H9 (cell line): ENCODE measurements at regions not wholly inside any gene's neighbourhood (a gene's known extent, or its start where the extent isn't known, plus 50 kb on each side); places are given as distances from the start of the nearest gene placed in this dataset.

ENCODE experiments used
- DNase-seq: peaks from one replicate; pipeline ENCODE4 v3.0.0-alpha.2; 2017
- H2AFZ ChIP-seq: one replicate; pipeline ENCODE4 v1.6.1; 2013; ENCODE audit warnings: mild to moderate bottlenecking, low read length, control low read depth, moderate library complexity
- H2AK5ac ChIP-seq: 2 replicates; pipeline ENCODE4 v1.6.1; 2013; ENCODE audit warnings: low read length, control low read depth, mixed read lengths; ENCODE audit not compliant: insufficient read length
- H2BK120ac ChIP-seq: one replicate; pipeline ENCODE4 v1.6.1; 2013; ENCODE audit warnings: low read depth, mild to moderate bottlenecking, low read length, control low read depth, inconsistent platforms; ENCODE audit not compliant: poor library complexity, severe bottlenecking
- H2BK12ac ChIP-seq: 2 replicates; pipeline ENCODE4 v1.6.1; 2013; ENCODE audit warnings: low read length, control low read depth, mixed read lengths, low read depth; ENCODE audit not compliant: insufficient read length
- H2BK15ac ChIP-seq: 2 replicates; pipeline ENCODE4 v1.6.1; 2013; ENCODE audit warnings: low read depth, low read length, control low read depth
- H2BK20ac ChIP-seq: one replicate; pipeline ENCODE4 v1.6.1; 2013; ENCODE audit warnings: low read depth, mild to moderate bottlenecking, low read length, control low read depth, inconsistent platforms; ENCODE audit not compliant: poor library complexity, severe bottlenecking
- H2BK5ac ChIP-seq: 2 replicates; pipeline ENCODE4 v1.6.1; 2013; ENCODE audit warnings: low read length, control low read depth, mixed read lengths; ENCODE audit not compliant: insufficient read length
- H3K14ac ChIP-seq: 2 replicates; pipeline ENCODE4 v1.6.1; 2013; ENCODE audit warnings: low read length, control low read depth; ENCODE audit not compliant: insufficient read depth
- H3K18ac ChIP-seq: 2 replicates; pipeline ENCODE4 v1.6.1; 2013; ENCODE audit warnings: low read depth, mild to moderate bottlenecking, mixed read lengths, low read length, control low read depth; ENCODE audit not compliant: insufficient read length
- H3K23ac ChIP-seq: 2 replicates; pipeline ENCODE4 v1.6.1; 2013; ENCODE audit warnings: low read length, control low read depth, mixed read lengths, low read depth; ENCODE audit not compliant: insufficient read length
- H3K23me2 ChIP-seq: 2 replicates; pipeline ENCODE4 v1.6.1; 2013; ENCODE audit warnings: low read depth, mild to moderate bottlenecking, mixed read lengths, low read length, control low read depth; ENCODE audit not compliant: insufficient read length, poor library complexity, severe bottlenecking
- H3K27ac ChIP-seq: 2 replicates; pipeline ENCODE4 v1.5.1; 2013; ENCODE audit warnings: low read length, control low read depth, mixed read lengths, low read depth; ENCODE audit not compliant: insufficient read length
- H3K27me3 ChIP-seq: 2 replicates; pipeline ENCODE4 v1.6.1; 2013; ENCODE audit warnings: low read length, control low read depth, inconsistent platforms; ENCODE audit not compliant: insufficient read depth
- H3K4ac ChIP-seq: 2 replicates; pipeline ENCODE4 v1.6.1; 2013; ENCODE audit warnings: low read depth, mild to moderate bottlenecking, control low read depth, inconsistent platforms, low read length, moderate library complexity
- H3K4me1 ChIP-seq: 2 replicates; pipeline ENCODE4 v1.6.1; 2013; ENCODE audit warnings: low read length, control low read depth, inconsistent platforms; ENCODE audit not compliant: insufficient read depth
- H3K4me2 ChIP-seq: 2 replicates; pipeline ENCODE4 v1.6.1; 2013; ENCODE audit warnings: low read length, control low read depth, mixed read lengths; ENCODE audit not compliant: insufficient read length, insufficient read depth
- H3K56ac ChIP-seq: 2 replicates; pipeline ENCODE4 v1.6.1; 2013; ENCODE audit warnings: low read depth, mild to moderate bottlenecking, mixed read lengths, low read length, control low read depth; ENCODE audit not compliant: insufficient read length
- H3K79me1 ChIP-seq: 2 replicates; pipeline ENCODE4 v1.6.1; 2013; ENCODE audit warnings: low read depth, mild to moderate bottlenecking, moderate library complexity, low read length, control low read depth, inconsistent platforms; ENCODE audit not compliant: insufficient read depth, poor library complexity, severe bottlenecking
- H3K79me2 ChIP-seq: 2 replicates; pipeline ENCODE4 v1.6.1; 2013; ENCODE audit warnings: low read length, control low read depth, inconsistent platforms; ENCODE audit not compliant: insufficient read depth
- H3K9ac ChIP-seq: 2 replicates; pipeline ENCODE4 v1.6.1; 2013; ENCODE audit warnings: low read length, control low read depth, mixed read lengths; ENCODE audit not compliant: insufficient read length; ENCODE audit errors: extremely low read depth
- H3K9me3 ChIP-seq: one replicate; pipeline ENCODE4 v1.6.1; 2013; ENCODE audit warnings: low read depth, low read length, inconsistent platforms; ENCODE audit not compliant: control insufficient read depth
- H3T11ph ChIP-seq: one replicate; pipeline ENCODE4 v1.6.1; 2013; ENCODE audit warnings: mild to moderate bottlenecking, low read length, control low read depth, inconsistent platforms
- H4K20me1 ChIP-seq: one replicate; pipeline ENCODE4 v1.6.1; 2013; ENCODE audit not compliant: control insufficient read depth, insufficient read length, insufficient read depth
- H4K5ac ChIP-seq: 2 replicates; pipeline ENCODE4 v1.6.1; 2013; ENCODE audit warnings: low read depth, mild to moderate bottlenecking, mixed read lengths, low read length, control low read depth; ENCODE audit not compliant: insufficient read length
- H4K8ac ChIP-seq: replicated peaks from 2 replicates; pipeline ENCODE4 v1.6.1; 2013; ENCODE audit warnings: low read length, control low read depth, mixed read lengths, low read depth; ENCODE audit not compliant: insufficient read length
- H4K91ac ChIP-seq: 2 replicates; pipeline ENCODE4 v1.6.1; 2013; ENCODE audit warnings: low read depth, mild to moderate bottlenecking, moderate library complexity, mixed read lengths, low read length, control low read depth; ENCODE audit not compliant: insufficient read length
- H3K27ac Mint-ChIP-seq, 3 experiments: 2 replicates in 2 of 3; 3 replicates in 1 of 3; pipeline ENCODE4 v1.8.0; 2020 to 2021; ENCODE audit warnings: mixed read lengths in 3 of 3, mild to moderate bottlenecking in 1 of 3, moderate library complexity in 1 of 3
- H3K27me3 Mint-ChIP-seq: 2 replicates; pipeline ENCODE4 v1.8.0; 2021; ENCODE audit warnings: low read depth, mild to moderate bottlenecking, moderate library complexity, mixed read lengths
- H3K36me3 Mint-ChIP-seq, 3 experiments: 2 replicates in 2 of 3; 3 replicates in 1 of 3; pipeline ENCODE4 v1.8.0; 2020 to 2021; ENCODE audit warnings: low read depth in 3 of 3, mixed read lengths in 3 of 3; ENCODE audit not compliant: insufficient read depth in 1 of 3
- H3K4me1 Mint-ChIP-seq, 2 experiments: 2 replicates each; pipeline ENCODE4 v1.8.0; 2020; ENCODE audit warnings: mixed read lengths in 2 of 2
- H3K4me3 Mint-ChIP-seq, 2 experiments: 2 replicates in 1 of 2; 3 replicates in 1 of 2; pipeline ENCODE4 v1.8.0; 2020 to 2021; ENCODE audit warnings: mild to moderate bottlenecking in 2 of 2, mixed read lengths in 2 of 2, moderate library complexity in 1 of 2
- H3K9me3 Mint-ChIP-seq, 2 experiments: 2 replicates in 1 of 2; 3 replicates in 1 of 2; pipeline ENCODE4 v1.8.0; 2020; ENCODE audit warnings: mild to moderate bottlenecking in 2 of 2, mixed read lengths in 2 of 2, moderate library complexity in 1 of 2
- WGBS: extraction: QIAGEN DNeasy Blood & Tissue Kit; methylation state at CpG from one replicate; pipeline ENCODE4 v1.1.7; 2013; ENCODE audit warnings: missing lambda C conversion rate, low lambda C conversion rate, mixed read lengths; ENCODE audit not compliant: insufficient read length; ENCODE audit errors: extremely low coverage; 5-methylcytosine and 5-hydroxymethylcytosine counted together
- TF ChIP-seq, protein P1 (sequence below): fragments of 200-600 bp; sonication (generic); conservative IDR thresholded peaks from 3 replicates; pipeline ENCODE4 v1.8.0; 2021; ENCODE audit warnings: antibody characterized with exemption, mild to moderate bottlenecking

DNA sequence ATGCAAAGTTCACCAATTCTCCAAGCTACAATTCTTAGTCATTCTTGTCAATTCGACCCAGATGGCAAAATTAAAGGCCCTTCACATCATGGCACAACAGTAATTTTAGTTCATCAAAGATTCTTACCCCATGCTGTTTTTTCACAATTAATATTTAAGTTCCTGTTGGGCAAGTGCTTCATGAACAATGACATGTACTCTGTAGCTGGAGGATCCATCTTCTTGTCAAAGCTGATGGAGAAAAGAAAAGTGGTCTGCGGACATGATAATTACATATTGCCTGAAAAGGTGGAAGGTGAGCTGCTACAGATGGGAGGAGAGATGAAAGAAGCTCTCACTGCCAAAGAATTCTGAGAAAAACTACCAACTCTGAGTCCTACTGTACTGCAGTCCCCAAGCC is 1370.3 kb upstream of the SLC10A2 start:
- Mint-ChIP-seq H3K4me3 (no peak overlapping the region), H3K27me3 (no peaks in the 10 kb centered on the region), H3K27ac (no peak overlapping the region), H3K9me3 (no peaks in the 10 kb centered on the region; a peak in 1 of 5 replicates), H3K36me3 (no peaks in the 10 kb centered on the region), H3K4me1 (no peaks in the 10 kb centered on the region)
- no peaks in the 10 kb centered on the region for H4K20me1 ChIP-seq
- H2BK5ac ChIP-seq = no peak overlapping the region
- H3K23ac ChIP-seq = no peak overlapping the region
- WGBS = no CpG with 5 or more reads among the region's 2 CpGs
- no peaks in the 10 kb centered on the region for H3K79me2 ChIP-seq
- H3K18ac ChIP-seq = no peak overlapping the region
- no peak overlapping the region for H2AK5ac ChIP-seq
- no peak overlapping the region for H4K5ac ChIP-seq
- no peak overlapping the region for H3K4me2 ChIP-seq
- H3K4ac ChIP-seq = no peak overlapping the region
- no peak overlapping the region for H4K91ac ChIP-seq
- no peak overlapping the region for H3T11ph ChIP-seq
- H3K9ac ChIP-seq = no peak overlapping the region
- no peak overlapping the region for H3K56ac ChIP-seq
- H2BK20ac ChIP-seq = no peak overlapping the region
- TF ChIP-seq, protein P1, sequence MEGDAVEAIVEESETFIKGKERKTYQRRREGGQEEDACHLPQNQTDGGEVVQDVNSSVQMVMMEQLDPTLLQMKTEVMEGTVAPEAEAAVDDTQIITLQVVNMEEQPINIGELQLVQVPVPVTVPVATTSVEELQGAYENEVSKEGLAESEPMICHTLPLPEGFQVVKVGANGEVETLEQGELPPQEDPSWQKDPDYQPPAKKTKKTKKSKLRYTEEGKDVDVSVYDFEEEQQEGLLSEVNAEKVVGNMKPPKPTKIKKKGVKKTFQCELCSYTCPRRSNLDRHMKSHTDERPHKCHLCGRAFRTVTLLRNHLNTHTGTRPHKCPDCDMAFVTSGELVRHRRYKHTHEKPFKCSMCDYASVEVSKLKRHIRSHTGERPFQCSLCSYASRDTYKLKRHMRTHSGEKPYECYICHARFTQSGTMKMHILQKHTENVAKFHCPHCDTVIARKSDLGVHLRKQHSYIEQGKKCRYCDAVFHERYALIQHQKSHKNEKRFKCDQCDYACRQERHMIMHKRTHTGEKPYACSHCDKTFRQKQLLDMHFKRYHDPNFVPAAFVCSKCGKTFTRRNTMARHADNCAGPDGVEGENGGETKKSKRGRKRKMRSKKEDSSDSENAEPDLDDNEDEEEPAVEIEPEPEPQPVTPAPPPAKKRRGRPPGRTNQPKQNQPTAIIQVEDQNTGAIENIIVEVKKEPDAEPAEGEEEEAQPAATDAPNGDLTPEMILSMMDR = no peak
- no peaks in the 10 kb centered on the region for H3K23me2 ChIP-seq
- H3K9me3 ChIP-seq = no peaks in the 10 kb centered on the region
- H3K4me1 ChIP-seq = no peaks in the 10 kb centered on the region
- no peak overlapping the region for H3K27ac ChIP-seq
- H2BK120ac ChIP-seq = no peak overlapping the region
- no peak overlapping the region for H4K8ac ChIP-seq
- no peak overlapping the region for H3K14ac ChIP-seq
- H2AFZ ChIP-seq = no peak overlapping the region
- no peaks in the 10 kb centered on the region for H3K79me1 ChIP-seq
- H2BK12ac ChIP-seq = no peak overlapping the region
- no peak overlapping the region for H2BK15ac ChIP-seq
- H3K27me3 ChIP-seq = no peaks in the 10 kb centered on the region
- no peak for DNase-seq
